IPS-15b (cell line): ENCODE measurements at regions not wholly inside any gene's neighbourhood (a gene's known extent, or its start where the extent isn't known, plus 50 kb on each side); places are given as distances from the start of the nearest gene placed in this dataset.

Source experiments
- H3K27me3 ChIP-seq: one replicate; pipeline ENCODE4 v1.6.1; 2013; ENCODE audit warnings: low read length; ENCODE audit not compliant: control insufficient read depth, insufficient read depth
- H3K36me3 ChIP-seq: one replicate; pipeline ENCODE4 v1.6.1; 2013; ENCODE audit warnings: low read length; ENCODE audit not compliant: control insufficient read depth, insufficient read depth
- H3K4me1 ChIP-seq: one replicate; pipeline ENCODE4 v1.6.1; 2013; ENCODE audit warnings: mild to moderate bottlenecking, low read length; ENCODE audit not compliant: control insufficient read depth, insufficient read depth
- H3K4me3 ChIP-seq: one replicate; pipeline ENCODE4 v1.5.1; 2013; ENCODE audit warnings: low read depth, low read length
- H3K9ac ChIP-seq: one replicate; pipeline ENCODE4 v1.6.1; 2013; ENCODE audit warnings: low read depth, mild to moderate bottlenecking, low read length
- H3K9me3 ChIP-seq: one replicate; pipeline ENCODE4 v1.6.1; 2013; ENCODE audit warnings: mild to moderate bottlenecking, low read length; ENCODE audit not compliant: control insufficient read depth, insufficient read depth

DNA sequence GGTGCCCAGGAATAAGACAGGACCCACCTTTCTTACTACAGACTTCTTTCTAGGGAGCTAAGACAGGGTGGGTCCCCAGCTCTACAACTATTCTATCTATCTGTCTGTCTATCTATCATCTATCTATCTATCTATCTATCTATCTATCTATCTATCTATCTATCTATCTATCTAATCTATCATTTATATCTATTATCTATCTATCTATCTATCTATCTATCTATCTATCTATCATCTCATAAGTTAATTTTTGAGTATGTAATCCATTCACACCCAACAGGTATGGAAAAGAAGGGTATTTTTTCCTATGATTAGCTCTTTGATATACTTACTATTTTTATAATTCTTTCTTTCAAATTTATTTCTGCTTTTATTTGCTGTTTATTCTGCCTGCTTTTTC lies 55.9 kb downstream of the BAMBI start:
- Histone ChIP-seq H3K4me1 (peaks cover 2% of the 10 kb centered on the region), H3K4me3 (no peak overlapping the region), H3K9me3 (no peaks in the 10 kb centered on the region), H3K36me3 (no peaks in the 10 kb centered on the region), H3K9ac (no peak overlapping the region), H3K27me3 (no peaks in the 10 kb centered on the region)

DNA sequence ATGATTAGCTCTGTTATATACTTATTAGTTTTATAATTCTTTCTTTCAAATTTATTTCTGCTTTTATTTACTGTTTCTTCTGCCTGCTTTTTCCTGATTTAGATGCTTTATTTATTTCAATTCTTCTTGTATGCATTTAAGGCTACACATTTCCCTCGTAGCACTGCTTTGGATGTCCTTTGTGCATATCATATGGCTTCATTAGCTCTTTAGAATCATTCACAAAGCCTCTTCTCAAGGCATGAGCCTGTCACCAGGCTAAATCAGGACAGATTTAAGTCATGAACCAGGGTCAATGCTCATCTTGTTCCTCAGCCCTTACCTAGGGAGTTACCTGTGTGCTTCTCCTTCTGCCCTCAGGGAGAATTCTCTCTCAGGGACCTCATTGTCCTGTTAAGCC lies 56.3 kb downstream of the BAMBI start:
- Histone ChIP-seq H3K4me1 (peaks cover 2% of the 10 kb centered on the region), H3K9ac (no peak overlapping the region), H3K27me3 (no peaks in the 10 kb centered on the region), H3K4me3 (no peak overlapping the region), H3K9me3 (no peaks in the 10 kb centered on the region), H3K36me3 (no peaks in the 10 kb centered on the region)

DNA sequence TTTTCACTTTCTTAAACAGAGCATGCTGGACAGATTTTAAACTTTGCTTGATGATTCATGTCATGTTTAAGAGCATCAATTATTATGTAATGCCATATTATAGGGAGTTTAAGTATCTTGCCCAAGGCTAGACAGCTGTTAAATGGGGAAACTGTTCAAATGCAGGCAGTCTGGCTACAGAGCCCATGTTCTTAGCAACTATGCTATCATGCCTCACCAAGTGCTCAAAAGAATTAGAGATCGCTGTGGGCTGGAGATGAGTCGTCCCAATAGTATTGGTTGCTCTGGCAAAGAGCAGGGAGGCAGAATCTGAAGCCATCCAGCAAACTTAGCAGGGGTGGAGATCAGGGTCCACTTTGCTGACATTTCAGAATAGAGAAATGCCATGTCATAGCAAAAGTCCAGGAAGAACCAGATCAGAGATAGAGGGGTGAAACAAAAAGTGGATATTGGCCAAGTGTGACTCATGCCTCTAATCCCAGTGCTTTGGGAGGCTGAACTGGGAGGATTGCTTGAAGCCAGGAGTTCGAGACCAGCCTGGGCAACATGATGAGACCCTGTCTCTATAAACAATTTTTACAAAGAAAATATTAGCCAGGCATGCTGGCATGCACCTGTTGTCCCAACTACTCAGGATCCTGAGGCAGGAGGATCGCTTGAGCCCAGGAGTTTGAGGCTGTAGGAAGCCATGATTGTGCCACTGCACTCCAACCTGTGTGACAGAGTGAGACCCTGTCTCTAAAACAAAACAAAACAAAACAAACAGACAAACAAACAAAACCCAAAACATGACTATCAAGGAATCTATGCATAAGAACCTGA lies 57.8 kb downstream of the BAMBI start:
- Histone ChIP-seq H3K4me1 (peaks cover 2% of the 10 kb centered on the region), H3K9me3 (no peaks in the 10 kb centered on the region), H3K27me3 (no peaks in the 10 kb centered on the region), H3K9ac (no peak overlapping the region), H3K4me3 (no peak overlapping the region), H3K36me3 (no peaks in the 10 kb centered on the region)

DNA sequence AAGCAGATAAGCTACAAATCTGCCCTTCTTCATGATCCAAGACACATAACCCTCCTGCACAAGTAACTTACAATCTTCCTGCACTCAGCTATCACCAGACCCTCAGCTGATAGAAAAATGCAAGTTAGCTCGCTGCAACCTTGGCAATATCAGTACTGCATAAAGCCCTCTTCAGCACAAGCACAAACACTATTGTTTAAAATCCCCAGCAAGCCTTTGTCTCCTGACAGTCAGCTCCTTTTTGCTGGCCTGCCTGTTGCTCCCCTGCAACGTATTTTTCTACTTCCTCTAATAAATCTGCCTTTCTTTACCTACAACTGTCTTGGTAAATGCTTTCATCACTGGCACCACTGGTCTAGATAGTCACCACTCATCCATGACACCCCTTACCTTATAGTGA lies 59.8 kb downstream of the BAMBI start:
- Histone ChIP-seq H3K9me3 (no peaks in the 10 kb centered on the region), H3K27me3 (no peaks in the 10 kb centered on the region), H3K9ac (no peak overlapping the region), H3K4me1 (peaks cover 2% of the 10 kb centered on the region), H3K36me3 (no peaks in the 10 kb centered on the region), H3K4me3 (no peak overlapping the region)

DNA sequence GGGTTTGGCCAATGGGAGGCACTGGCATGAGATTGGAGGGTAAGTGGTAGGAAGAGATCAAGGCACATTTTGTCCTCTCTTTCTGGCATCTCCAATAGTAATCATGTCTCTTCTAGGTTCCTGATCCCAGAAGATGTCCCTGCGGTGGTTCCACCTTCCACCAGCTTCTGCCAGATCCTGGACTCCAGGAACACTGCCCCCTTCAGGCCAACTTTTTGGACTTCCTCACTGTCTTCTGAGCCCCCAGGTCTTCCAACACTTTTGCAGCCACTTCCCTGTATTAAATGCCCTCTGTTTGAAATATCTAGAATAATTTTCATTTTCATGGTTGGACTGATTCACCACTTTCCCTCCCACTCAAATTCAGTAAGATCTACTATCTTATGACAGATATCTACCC lies 60.9 kb downstream of the BAMBI start:
- Histone ChIP-seq H3K4me3 (no peak overlapping the region), H3K4me1 (peaks cover 2% of the 10 kb centered on the region), H3K36me3 (no peaks in the 10 kb centered on the region), H3K27me3 (no peaks in the 10 kb centered on the region), H3K9ac (no peak overlapping the region), H3K9me3 (no peaks in the 10 kb centered on the region)

DNA sequence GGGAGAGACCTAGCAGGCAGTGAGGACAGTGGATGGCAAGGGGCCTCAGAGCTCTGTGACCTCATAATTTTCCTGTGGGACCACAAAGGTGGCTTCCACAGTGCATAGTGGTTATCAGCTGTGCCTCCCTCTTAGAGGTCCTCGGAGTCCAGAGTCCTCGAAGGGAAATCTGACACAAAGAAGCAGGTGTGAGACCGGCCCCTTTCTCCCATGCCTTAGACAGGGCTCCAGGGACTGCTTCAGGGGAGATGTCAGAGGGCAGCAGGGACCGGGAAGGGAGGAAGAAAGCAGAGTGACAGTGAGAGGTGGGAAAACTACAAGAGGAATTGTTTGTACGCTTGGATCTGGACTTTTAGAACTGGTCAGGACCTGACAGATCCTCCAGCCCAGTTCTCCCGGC lies 66.3 kb downstream of the BAMBI start:
- H3K27me3 ChIP-seq, result no peaks in the 10 kb centered on the region
- H3K4me1 ChIP-seq, result no peaks in the 10 kb centered on the region
- no peak overlapping the region for H3K9ac ChIP-seq
- H3K36me3 ChIP-seq, result no peaks in the 10 kb centered on the region
- no peak overlapping the region for H3K4me3 ChIP-seq
- no peaks in the 10 kb centered on the region for H3K9me3 ChIP-seq

DNA sequence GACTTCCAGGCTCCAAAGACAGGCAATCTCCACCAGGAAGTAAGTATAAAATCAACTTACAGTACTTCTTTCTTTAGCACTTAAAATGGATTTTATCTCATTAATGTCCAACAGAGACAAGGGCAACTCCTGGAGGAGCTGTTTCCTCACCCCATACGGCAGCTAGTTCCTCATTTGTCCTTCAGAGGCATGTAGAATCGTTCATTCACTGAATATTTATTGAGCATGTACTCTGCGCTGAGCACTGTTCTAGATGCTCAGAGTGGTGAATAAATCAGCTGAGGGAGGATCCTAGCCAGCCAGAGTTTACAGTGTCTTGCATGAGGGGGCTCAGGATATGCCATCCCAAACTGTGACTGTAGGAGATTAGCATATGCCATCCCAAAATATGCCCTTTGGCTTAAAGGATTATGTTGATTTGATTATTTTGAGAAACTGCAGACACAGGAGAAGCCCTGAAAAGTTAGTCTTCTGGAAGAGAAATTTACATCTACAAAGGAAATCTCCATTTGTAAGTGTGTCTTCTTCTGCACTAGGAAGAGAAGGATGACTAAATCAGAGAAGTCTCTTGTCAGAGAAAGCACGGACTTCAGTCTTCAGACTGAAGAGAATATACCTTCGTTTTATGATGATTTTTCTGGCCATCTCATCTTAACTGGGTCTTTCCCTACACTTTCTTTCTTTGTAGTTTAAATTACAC lies 66.9 kb downstream of the BAMBI start:
- no peaks in the 10 kb centered on the region for H3K4me1 ChIP-seq
- H3K27me3 ChIP-seq, result no peaks in the 10 kb centered on the region
- no peak overlapping the region for H3K9ac ChIP-seq
- no peaks in the 10 kb centered on the region for H3K36me3 ChIP-seq
- H3K9me3 ChIP-seq, result no peaks in the 10 kb centered on the region
- no peak overlapping the region for H3K4me3 ChIP-seq

DNA sequence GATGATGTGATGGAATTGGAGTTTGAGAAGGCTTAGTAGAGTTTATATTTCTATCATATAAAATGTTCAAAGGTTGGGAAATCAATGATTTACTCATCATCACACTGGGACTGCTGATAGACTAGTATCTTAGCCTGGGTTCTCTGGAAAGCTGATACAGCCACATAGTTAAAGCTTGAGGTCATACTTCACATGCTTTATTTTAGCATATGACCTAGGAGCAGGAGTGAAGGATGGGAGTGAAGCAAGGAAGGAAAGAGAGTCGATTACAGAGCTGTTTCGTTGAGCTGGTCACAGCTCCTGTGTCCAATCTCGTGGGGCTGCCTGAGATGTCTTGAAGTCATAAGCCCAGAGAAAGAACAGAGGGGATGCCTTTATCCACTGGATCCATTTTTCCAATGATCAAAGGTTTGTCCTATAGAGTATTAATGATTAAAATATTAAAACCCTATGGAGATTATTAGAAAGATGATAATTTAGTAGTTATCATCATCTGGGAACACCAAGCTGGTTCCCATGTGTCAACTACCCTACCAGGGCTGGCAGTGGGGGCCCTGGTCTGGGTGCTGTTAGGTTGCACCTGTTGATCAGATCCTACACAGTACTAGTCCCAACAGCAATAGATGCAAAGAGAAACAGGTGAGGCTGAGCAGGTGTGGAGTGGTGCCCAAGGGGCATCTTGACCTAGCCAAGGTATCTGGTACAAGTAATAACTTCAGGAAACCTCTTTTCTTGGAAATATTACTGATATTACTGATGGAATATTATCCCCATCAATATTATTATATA lies 77.8 kb downstream of the BAMBI start:
- no peak overlapping the region for H3K9ac ChIP-seq
- no peaks in the 10 kb centered on the region for H3K4me1 ChIP-seq
- no peak overlapping the region for H3K4me3 ChIP-seq
- no peaks in the 10 kb centered on the region for H3K36me3 ChIP-seq
- H3K27me3 ChIP-seq, result no peaks in the 10 kb centered on the region
- no peaks in the 10 kb centered on the region for H3K9me3 ChIP-seq

DNA sequence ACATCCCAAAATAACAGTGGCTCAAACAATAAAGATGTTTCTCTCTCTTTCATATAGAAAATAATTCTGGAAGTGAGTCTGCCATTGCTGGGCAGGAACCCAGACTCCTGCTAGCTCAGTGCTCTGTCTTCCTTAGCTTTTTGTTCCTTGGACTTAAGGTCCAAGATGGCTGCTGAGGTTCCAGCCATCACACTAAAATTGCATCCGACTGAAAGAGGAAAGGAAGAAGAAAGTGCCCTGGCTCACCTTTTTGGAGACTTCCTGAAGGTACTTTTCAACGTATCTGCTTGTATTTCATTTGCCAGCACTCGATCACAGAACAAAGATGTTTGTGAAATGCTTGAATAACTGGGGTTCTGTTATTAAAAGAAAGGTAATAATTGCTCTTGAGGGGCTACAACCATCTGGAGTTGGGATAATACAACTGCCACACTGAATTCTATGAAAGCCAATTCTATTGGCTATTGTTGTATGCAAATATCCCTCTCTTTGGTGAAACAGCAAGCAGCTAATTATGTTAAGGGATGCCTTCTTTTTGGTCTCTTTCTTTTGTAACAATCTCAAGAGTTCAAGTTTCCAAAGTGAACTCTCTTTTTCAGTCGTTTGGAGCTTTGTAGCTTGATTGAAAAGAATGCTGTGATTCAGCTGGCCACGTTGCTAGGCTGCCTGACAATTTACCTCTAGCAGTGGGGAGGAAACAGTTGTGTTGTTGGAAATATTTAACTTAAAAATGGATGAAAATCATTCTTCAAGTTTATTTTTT lies 83.9 kb downstream of the BAMBI start:
- Histone ChIP-seq H3K36me3 (no peaks in the 10 kb centered on the region), H3K4me1 (peaks cover 9% of the 10 kb centered on the region), H3K9me3 (no peaks in the 10 kb centered on the region), H3K27me3 (no peaks in the 10 kb centered on the region), H3K9ac (no peak overlapping the region), H3K4me3 (no peak overlapping the region)

DNA sequence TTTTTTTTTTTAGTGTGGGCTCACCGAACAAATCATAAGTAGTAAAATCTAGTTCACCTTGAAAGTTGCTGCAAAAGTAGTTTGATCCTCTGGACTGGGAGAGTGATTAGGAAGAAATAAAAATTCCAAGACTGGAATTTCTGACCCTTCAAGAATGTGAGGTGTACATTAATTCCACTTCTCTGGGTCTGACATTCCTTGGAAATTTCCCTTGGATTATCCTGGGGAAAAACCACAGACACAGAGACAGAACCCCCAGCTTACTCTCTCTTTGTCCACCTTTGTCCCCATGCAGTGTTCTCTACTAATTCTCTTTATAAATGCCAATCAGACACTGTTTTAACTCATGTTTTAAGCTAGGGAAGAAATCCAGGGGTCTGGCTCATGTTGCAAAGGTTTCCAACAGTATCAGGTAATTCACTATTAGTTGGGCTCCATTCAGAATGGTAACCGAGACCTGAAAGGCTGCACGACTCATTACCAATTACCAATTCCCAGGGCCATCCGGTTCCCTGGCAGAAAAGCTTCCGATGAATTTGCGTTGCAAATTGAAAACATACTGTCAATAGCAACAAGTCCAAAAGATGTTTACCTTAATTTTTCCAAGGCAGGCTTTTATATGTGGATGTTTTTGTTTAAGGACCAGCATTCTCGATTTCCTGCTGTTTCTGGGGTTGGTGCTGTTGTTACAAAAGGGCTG lies 86.3 kb downstream of the BAMBI start:
- H3K4me1 ChIP-seq, result peaks cover 9% of the 10 kb centered on the region
- H3K9me3 ChIP-seq, result no peaks in the 10 kb centered on the region
- H3K27me3 ChIP-seq, result no peaks in the 10 kb centered on the region
- H3K9ac ChIP-seq, result no peak overlapping the region
- no peak overlapping the region for H3K4me3 ChIP-seq
- no peaks in the 10 kb centered on the region for H3K36me3 ChIP-seq

DNA sequence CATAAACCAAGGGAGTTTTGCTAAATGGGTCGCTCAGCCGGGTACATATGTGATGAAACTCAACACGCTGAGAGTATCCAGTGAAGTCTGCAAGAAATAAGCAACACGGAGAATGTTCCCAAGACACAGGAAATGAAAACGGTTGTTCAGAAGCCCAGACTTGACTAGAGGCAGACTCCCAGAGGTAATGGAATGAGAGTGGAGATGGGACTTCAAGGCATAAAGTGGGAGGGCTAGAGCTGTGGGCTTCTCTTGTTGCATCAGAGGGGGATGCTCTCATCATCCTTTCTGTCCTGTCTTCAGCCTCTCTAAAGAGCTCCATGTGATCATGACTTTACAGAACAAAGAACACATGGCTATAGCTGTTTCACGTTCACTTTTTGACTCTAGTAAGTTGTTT lies 88.3 kb downstream of the BAMBI start:
- Histone ChIP-seq H3K27me3 (no peaks in the 10 kb centered on the region), H3K4me1 (peaks cover 9% of the 10 kb centered on the region), H3K4me3 (no peak overlapping the region), H3K9ac (no peak overlapping the region), H3K36me3 (no peaks in the 10 kb centered on the region), H3K9me3 (no peaks in the 10 kb centered on the region)
